ENCODE measurements at regions not wholly inside any gene's neighbourhood (a gene's known extent, or its start where the extent isn't known, plus 50 kb on each side); places are given as distances from the start of the nearest gene placed in this dataset.

DNA sequence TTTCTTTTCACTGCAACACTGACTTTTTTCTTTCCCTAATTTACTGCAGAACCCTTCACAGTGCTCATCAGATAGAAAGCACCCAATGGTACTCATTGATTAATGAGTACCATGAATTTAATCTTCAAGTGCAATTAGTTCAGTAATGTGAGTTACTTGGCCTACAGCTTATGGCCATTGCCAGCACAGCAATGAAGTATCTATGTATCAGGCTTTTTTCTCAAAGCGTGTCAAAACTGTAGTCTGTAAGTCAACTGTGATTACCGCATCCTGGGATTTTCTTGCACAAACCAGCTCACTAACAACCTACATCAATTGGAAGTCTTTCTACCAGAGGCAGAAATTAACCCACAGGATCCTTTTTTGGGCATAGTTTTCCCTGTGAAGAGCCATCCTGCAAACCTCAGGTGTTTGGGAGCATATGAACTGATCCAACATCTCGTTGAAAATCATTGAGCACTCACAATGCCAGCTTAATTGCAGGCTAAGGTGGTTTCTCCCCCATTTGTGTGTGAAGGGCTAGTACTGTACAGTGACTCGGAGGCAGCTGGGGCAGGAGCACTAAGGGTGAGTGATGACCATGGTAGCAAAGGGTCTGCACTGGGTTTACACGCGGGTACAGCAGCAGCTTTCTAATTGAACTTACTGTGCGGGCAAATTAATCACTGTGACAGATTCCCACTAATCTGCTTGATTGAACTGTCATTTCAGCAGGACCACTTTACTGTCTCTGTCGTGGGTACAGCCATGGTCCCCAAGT is 619.3 kb downstream of the SNAPC1 start:
- no peaks in the 10 kb centered on the region for H3K79me1 ChIP-seq (ENCODE audit: insufficient read depth, low read depth, low read length, poor library complexity, severe bottlenecking)
- H4K20me1 ChIP-seq (ENCODE audit: control insufficient read depth, insufficient read depth, insufficient read length), result no peaks in the 10 kb centered on the region
- no peaks in the 10 kb centered on the region for H3K79me2 ChIP-seq (ENCODE audit: insufficient read depth, low read length)
- H3K23ac ChIP-seq (ENCODE audit: insufficient read length, low read depth, low read length), result no peak overlapping the region
- H3K56ac ChIP-seq (ENCODE audit: insufficient read length, low read depth, low read length), result no peak overlapping the region
- no peak overlapping the region for H3K9ac ChIP-seq (ENCODE audit: extremely low read depth, insufficient read length, low read length)
- H3K4me3 Mint-ChIP-seq, result no peak overlapping the region
- no peaks in the 10 kb centered on the region; the same call in 1 of the 2 replicates for H3K27me3 Mint-ChIP-seq (ENCODE audit: low read depth)
- H3K4me1 Mint-ChIP-seq, result peaks cover 0 to 3% of the 10 kb centered on the region in 2 experiments; a peak in 1 of 4 replicates
- H4K5ac ChIP-seq (ENCODE audit: insufficient read length, low read depth, low read length), result no peak overlapping the region
- H3K27ac Mint-ChIP-seq, result no peak overlapping the region; a peak in 1 of 7 replicates
- H2BK5ac ChIP-seq (ENCODE audit: insufficient read length, low read length), result no peak overlapping the region
- no peaks in the 10 kb centered on the region for H3K23me2 ChIP-seq (ENCODE audit: insufficient read length, low read depth, low read length, poor library complexity, severe bottlenecking)
- H3K9me3 ChIP-seq (ENCODE audit: control insufficient read depth, low read depth, low read length), result peaks cover 4% of the 10 kb centered on the region
- H2BK12ac ChIP-seq (ENCODE audit: insufficient read length, low read depth, low read length), result no peak overlapping the region
- H3K36me3 Mint-ChIP-seq (ENCODE audit: insufficient read depth in 1 of 3, low read depth in 3 of 3), result peaks cover 6% of the 10 kb centered on the region in 3 experiments; a peak in 6 of 7 replicates
- no peaks in the 10 kb centered on the region for H3K4me1 ChIP-seq (ENCODE audit: insufficient read depth, low read length)
- peaks cover 5 to 10% of the 10 kb centered on the region in 2 experiments for H3K9me3 Mint-ChIP-seq
- DNase-seq, result no peak
- no CpG with 5 or more reads among the region's 8 CpGs for WGBS (ENCODE audit: extremely low coverage, insufficient read length, low lambda C conversion rate)
- no peak overlapping the region for H2BK15ac ChIP-seq (ENCODE audit: low read depth, low read length)
- no peak overlapping the region for H4K91ac ChIP-seq (ENCODE audit: insufficient read length, low read depth, low read length)
- no peak overlapping the region for H2BK20ac ChIP-seq (ENCODE audit: low read depth, low read length, poor library complexity, severe bottlenecking)
- H3K27ac ChIP-seq (ENCODE audit: insufficient read length, low read depth, low read length), result no peak overlapping the region
- H3T11ph ChIP-seq (ENCODE audit: low read length), result no peak overlapping the region
- H3K4me2 ChIP-seq (ENCODE audit: insufficient read depth, insufficient read length, low read length), result no peak overlapping the region
- no peaks in the 10 kb centered on the region for H3K27me3 ChIP-seq (ENCODE audit: insufficient read depth, low read length)
- no peak overlapping the region for H2AK5ac ChIP-seq (ENCODE audit: insufficient read length, low read length)
- no peak overlapping the region for H4K8ac ChIP-seq (replicated peaks; ENCODE audit: insufficient read length, low read depth, low read length)
- H2AFZ ChIP-seq (ENCODE audit: low read length), result no peak overlapping the region
- H3K4ac ChIP-seq (ENCODE audit: low read depth, low read length), result no peak overlapping the region
- TF ChIP-seq, protein P1, sequence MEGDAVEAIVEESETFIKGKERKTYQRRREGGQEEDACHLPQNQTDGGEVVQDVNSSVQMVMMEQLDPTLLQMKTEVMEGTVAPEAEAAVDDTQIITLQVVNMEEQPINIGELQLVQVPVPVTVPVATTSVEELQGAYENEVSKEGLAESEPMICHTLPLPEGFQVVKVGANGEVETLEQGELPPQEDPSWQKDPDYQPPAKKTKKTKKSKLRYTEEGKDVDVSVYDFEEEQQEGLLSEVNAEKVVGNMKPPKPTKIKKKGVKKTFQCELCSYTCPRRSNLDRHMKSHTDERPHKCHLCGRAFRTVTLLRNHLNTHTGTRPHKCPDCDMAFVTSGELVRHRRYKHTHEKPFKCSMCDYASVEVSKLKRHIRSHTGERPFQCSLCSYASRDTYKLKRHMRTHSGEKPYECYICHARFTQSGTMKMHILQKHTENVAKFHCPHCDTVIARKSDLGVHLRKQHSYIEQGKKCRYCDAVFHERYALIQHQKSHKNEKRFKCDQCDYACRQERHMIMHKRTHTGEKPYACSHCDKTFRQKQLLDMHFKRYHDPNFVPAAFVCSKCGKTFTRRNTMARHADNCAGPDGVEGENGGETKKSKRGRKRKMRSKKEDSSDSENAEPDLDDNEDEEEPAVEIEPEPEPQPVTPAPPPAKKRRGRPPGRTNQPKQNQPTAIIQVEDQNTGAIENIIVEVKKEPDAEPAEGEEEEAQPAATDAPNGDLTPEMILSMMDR (conservative IDR thresholded peaks at IDR 0.05), result no peak
- H3K14ac ChIP-seq (ENCODE audit: insufficient read depth, low read length), result no peak overlapping the region
- H3K18ac ChIP-seq (ENCODE audit: insufficient read length, low read depth, low read length), result no peak overlapping the region
- no peak overlapping the region for H2BK120ac ChIP-seq (ENCODE audit: low read depth, low read length, poor library complexity, severe bottlenecking)

Data from H9 (cell line).